IMR-90 (cell line): ENCODE measurements at regions not wholly inside any gene's neighbourhood (a gene's known extent, or its start where the extent isn't known, plus 50 kb on each side); places are given as distances from the start of the nearest gene placed in this dataset.

Source experiments
- ATAC-seq: fragments of 200-7000 bp; cut with Tn5 transposase; 2 replicates; pipeline ENCODE4 v1.9.1; 2020; ENCODE audit warnings: low read depth, mild to moderate bottlenecking, moderate library complexity
- BruUV-seq: library from RNA; stranded (reverse); fragments of 400-500 nt; replicated peaks from 2 replicates; lab custom pipeline; 2021; lab: Mats Ljungman, UMichigan
- CTCF ChIA-PET: fragments of 300-600 bp; formaldehyde crosslinking; extraction: SDS; loops from one replicate; lab custom pipeline; 2021; ENCODE audit warnings: antibody characterized with exemption; lab: Yijun Ruan, JAX
- POLR2A ChIA-PET: fragments of 300-600 bp; sonication (Branson Sonifier 250); formaldehyde crosslinking; loops from one replicate; lab custom pipeline; 2022; ENCODE audit warnings: antibody characterized with exemption; ENCODE audit not compliant: unreplicated experiment; lab: Charles Lee
- DNase-seq: peaks from one replicate; pipeline ENCODE4 v3.0.0; 2013
- H2AFZ ChIP-seq: replicated peaks from 2 replicates; pipeline ENCODE3; 2013; ENCODE audit warnings: low read length, mild to moderate bottlenecking; ENCODE audit not compliant: poor library complexity
- H2AK5ac ChIP-seq: 2 replicates; pipeline ENCODE4 v1.6.1; 2013; ENCODE audit warnings: low read depth, low read length, inconsistent platforms
- H2AK9ac ChIP-seq: replicated peaks from 2 replicates; pipeline ENCODE3; 2013; ENCODE audit warnings: mild to moderate bottlenecking, low read depth, low read length, moderate library complexity; ENCODE audit not compliant: poor library complexity
- H2BK120ac ChIP-seq: 2 replicates; pipeline ENCODE4 v1.6.1; 2013; ENCODE audit warnings: low read depth, low read length, inconsistent platforms
- H2BK15ac ChIP-seq: 3 replicates; pipeline ENCODE4 v1.6.1; 2013; ENCODE audit warnings: low read depth, low read length, inconsistent platforms
- H2BK20ac ChIP-seq: 2 replicates; pipeline ENCODE4 v1.6.1; 2013; ENCODE audit warnings: low read depth, mild to moderate bottlenecking, inconsistent platforms, low read length, moderate library complexity
- H2BK5ac ChIP-seq: 2 replicates; pipeline ENCODE4 v1.6.1; 2013; ENCODE audit warnings: mild to moderate bottlenecking, low read depth, low read length, inconsistent platforms; ENCODE audit not compliant: poor library complexity, severe bottlenecking
- H3K14ac ChIP-seq: replicated peaks from 2 replicates; pipeline ENCODE4 v1.6.1; 2013; ENCODE audit warnings: low read depth, low read length, inconsistent platforms
- H3K18ac ChIP-seq: 2 replicates; pipeline ENCODE4 v1.6.1; 2013; ENCODE audit warnings: low read depth, low read length, control low read depth
- H3K23ac ChIP-seq: 2 replicates; pipeline ENCODE4 v1.6.1; 2013; ENCODE audit warnings: low read depth, low read length, inconsistent platforms
- H3K27ac ChIP-seq: 2 replicates; pipeline ENCODE4 v1.5.1; 2013; ENCODE audit warnings: mild to moderate bottlenecking, control low read depth, low read length; ENCODE audit not compliant: insufficient read depth
- H3K27me3 ChIP-seq: 2 replicates; pipeline ENCODE4 v1.6.1; 2013; ENCODE audit warnings: low read length; ENCODE audit not compliant: control insufficient read depth, insufficient read depth
- H3K36me3 ChIP-seq: 2 replicates; pipeline ENCODE4 v1.6.1; 2013; ENCODE audit warnings: low read length, mixed read lengths; ENCODE audit not compliant: control insufficient read depth, insufficient read depth
- H3K4ac ChIP-seq: 2 replicates; pipeline ENCODE4 v1.6.1; 2013; ENCODE audit warnings: low read depth, low read length, inconsistent platforms
- H3K4me1 ChIP-seq: 2 replicates; pipeline ENCODE4 v1.6.1; 2013; ENCODE audit warnings: low read length, mixed read lengths; ENCODE audit not compliant: control insufficient read depth, insufficient read depth
- H3K4me2 ChIP-seq: 2 replicates; pipeline ENCODE4 v1.6.1; 2013; ENCODE audit warnings: low read depth, mild to moderate bottlenecking, control low read depth, low read length, moderate library complexity
- H3K4me3 ChIP-seq: 2 replicates; pipeline ENCODE4 v1.5.1; 2013; ENCODE audit warnings: low read depth, mild to moderate bottlenecking, control low read depth, low read length, moderate library complexity; ENCODE audit not compliant: insufficient read depth
- H3K56ac ChIP-seq: 2 replicates; pipeline ENCODE4 v1.6.1; 2013; ENCODE audit warnings: low read length, inconsistent platforms; ENCODE audit not compliant: insufficient read depth; ENCODE audit errors: extremely low read depth
- H3K79me1 ChIP-seq, 2 experiments: 2 replicates each; pipeline ENCODE4 v1.6.1; 2013; ENCODE audit warnings: low read length in 2 of 2, inconsistent platforms in 1 of 2, low read depth in 1 of 2
- H3K9ac ChIP-seq: 2 replicates; pipeline ENCODE4 v1.6.1; 2013; ENCODE audit warnings: low read depth, low read length, control low read depth
- H3K9me1 ChIP-seq: 2 replicates; pipeline ENCODE4 v1.6.1; 2013; ENCODE audit warnings: low read length, inconsistent platforms; ENCODE audit not compliant: insufficient read depth
- H3K9me3 ChIP-seq: 2 replicates; pipeline ENCODE4 v1.6.1; 2013; ENCODE audit warnings: low read length; ENCODE audit not compliant: control insufficient read depth, insufficient read depth
- H4K20me1 ChIP-seq: 2 replicates; pipeline ENCODE4 v1.6.1; 2013; ENCODE audit warnings: low read length, inconsistent platforms; ENCODE audit not compliant: insufficient read depth
- H4K5ac ChIP-seq: 2 replicates; pipeline ENCODE4 v1.6.1; 2013; ENCODE audit warnings: mild to moderate bottlenecking, low read depth, low read length, control low read depth
- H4K8ac ChIP-seq, 2 experiments: 2 replicates each; pipeline ENCODE4 v1.6.1; 2013; ENCODE audit warnings: low read depth in 2 of 2, low read length in 2 of 2, control low read depth in 1 of 2, inconsistent platforms in 1 of 2
- H4K91ac ChIP-seq: 2 replicates; pipeline ENCODE4 v1.6.1; 2013; ENCODE audit warnings: low read depth, low read length, inconsistent platforms; ENCODE audit not compliant: insufficient read depth
- BHLHE40 ChIP-seq: fragments of 150-350 bp; IDR thresholded peaks from 2 replicates; pipeline ENCODE4 v1.6.1; 2016; ENCODE audit warnings: mild to moderate bottlenecking, low read depth, low read length
- CEBPB ChIP-seq: IDR thresholded peaks from 2 replicates; pipeline ENCODE4 v1.6.1; 2012; ENCODE audit warnings: low read depth, low read length, improper control_type of control experiment
- CHD1 ChIP-seq: IDR thresholded peaks from 2 replicates; pipeline ENCODE4 v1.6.1; 2012; ENCODE audit warnings: low read depth, low read length, improper control_type of control experiment
- FOS ChIP-seq: fragments of 150-350 bp; IDR thresholded peaks from 2 replicates; pipeline ENCODE4 v1.6.1; 2016; ENCODE audit warnings: low read depth, low read length
- MAFK ChIP-seq: IDR thresholded peaks from 2 replicates; pipeline ENCODE4 v1.6.1; 2012; ENCODE audit warnings: low read depth, low read length, improper control_type of control experiment
- MAZ ChIP-seq: IDR thresholded peaks from 2 replicates; pipeline ENCODE4 v1.6.1; 2012; ENCODE audit warnings: low read depth, mild to moderate bottlenecking, low read length, improper control_type of control experiment, moderate library complexity, borderline replicate concordance
- MXI1 ChIP-seq: IDR thresholded peaks from 2 replicates; pipeline ENCODE4 v1.6.1; 2012; ENCODE audit warnings: low read depth, mild to moderate bottlenecking, low read length, moderate library complexity, borderline replicate concordance
- NFE2L2 ChIP-seq: fragments of 150-350 bp; IDR thresholded peaks from 2 replicates; pipeline ENCODE4 v1.6.1; 2016; ENCODE audit warnings: low read depth, mild to moderate bottlenecking, low read length
- POLR2A ChIP-seq: IDR thresholded peaks from 2 replicates; pipeline ENCODE4 v1.6.1; 2012; ENCODE audit warnings: mild to moderate bottlenecking, low read depth, low read length
- RAD21 ChIP-seq: IDR thresholded peaks from 2 replicates; pipeline ENCODE4 v1.6.1; 2012; ENCODE audit warnings: low read length, improper control_type of control experiment
- RCOR1 ChIP-seq: IDR thresholded peaks from 2 replicates; pipeline ENCODE4 v1.6.1; 2012; ENCODE audit warnings: mild to moderate bottlenecking, low read length, improper control_type of control experiment; ENCODE audit not compliant: insufficient replicate concordance
- RFX5 ChIP-seq: IDR thresholded peaks from 2 replicates; pipeline ENCODE4 v1.8.0; 2012; ENCODE audit warnings: low read depth, mild to moderate bottlenecking, low read length, moderate library complexity
- SMC3 ChIP-seq: fragments of 150-350 bp; IDR thresholded peaks from 2 replicates; pipeline ENCODE4 v1.6.1; 2016; ENCODE audit warnings: low read depth, mild to moderate bottlenecking, antibody characterized with exemption, low read length, moderate library complexity
- WGBS, 2 experiments: methylation state at CpG; one replicate each; pipeline versions ENCODE4 v1.1.5 to v1.1.7; 2013; ENCODE audit warnings: missing lambda C conversion rate in 2 of 2; ENCODE audit not compliant: insufficient read length in 1 of 2; ENCODE audit errors: extremely low coverage in 2 of 2; 5-methylcytosine and 5-hydroxymethylcytosine counted together
- dilution Hi-C: fragments of 300-500 bp; cut with HindIII; formaldehyde crosslinking; loops from one replicate; pipeline ENCODE4 v1.14.3; 2018; ENCODE audit warnings: low sequenced_read_pairs; ENCODE audit not compliant: unreplicated experiment
- in situ Hi-C: fragments of 300-500 bp; cut with MboI; formaldehyde crosslinking; loops from 3 replicates; pipeline ENCODE4 v1.14.3; 2019; ENCODE audit warnings: low sequenced_read_pairs, inconsistent platforms, mixed read lengths
- intact Hi-C: fragments of 100-400 bp; cut with micrococcal nuclease; formaldehyde crosslinking; loops from 2 replicates; pipeline ENCODE4 v1.10.0; 2022
- TF ChIP-seq, protein P1 (sequence below): fragments of 150-350 bp; IDR thresholded peaks from 2 replicates; pipeline ENCODE4 v1.6.1; 2017; ENCODE audit warnings: mild to moderate bottlenecking, antibody characterized with exemption, low read length, low read depth
- TF ChIP-seq, protein P2 (sequence below): fragments of 150-350 bp; IDR thresholded peaks from 2 replicates; pipeline ENCODE4 v1.6.1; 2016; ENCODE audit warnings: low read depth, mild to moderate bottlenecking, low read length, moderate library complexity, borderline replicate concordance
- TF ChIP-seq, protein P3 (sequence below): conservative IDR thresholded peaks from 2 replicates; pipeline ENCODE4 v1.5.1; 2012; ENCODE audit warnings: mild to moderate bottlenecking, low read depth, low read length, improper control_type of control experiment

- intact Hi-C loops (loop anchor here (5.0 kb wide), 1 partner anchor 487 kb away; the partner anchor contains the start of gene ADAMTS9), dilution Hi-C loops (no loop called here), in situ Hi-C loops (no loop called here)
- Histone ChIP-seq H2BK20ac (no peak overlapping the region), H4K91ac (no peak overlapping the region), H3K18ac (no peak overlapping the region), H3K4me3 (no peak overlapping the region), H2AFZ (no peak overlapping the region), H4K8ac (no peak overlapping the region), H4K20me1 (no peaks in the 10 kb centered on the region), H3K9ac (no peak overlapping the region), H3K4ac (no peak overlapping the region), H2AK9ac (no peak overlapping the region), H3K14ac (no peak overlapping the region), H2BK5ac (no peak overlapping the region), H2AK5ac (no peak overlapping the region), H2BK15ac (no peak overlapping the region), H3K9me3 (no peaks in the 10 kb centered on the region), H3K36me3 (no peaks in the 10 kb centered on the region), H3K56ac (no peak overlapping the region), H3K23ac (no peak overlapping the region), H2BK120ac (no peak overlapping the region), H3K9me1 (no peaks in the 10 kb centered on the region), H3K4me1 (no peaks in the 10 kb centered on the region), H3K27ac (no peak overlapping the region), H3K79me1 (no peaks in the 10 kb centered on the region), H3K4me2 (no peak overlapping the region), H4K5ac (no peak overlapping the region), H3K27me3 (peaks cover 2% of the 10 kb centered on the region)
- CTCF ChIA-PET, result no interaction called here
- no CpG with 5 or more reads among the region's 2 CpGs for WGBS, 2 experiments
- POLR2A ChIA-PET, result no interaction called here
- TF ChIP-seq FOS, result no peak
- no peak for TF ChIP-seq RFX5
- no peak for TF ChIP-seq RAD21
- TF ChIP-seq, protein P1, sequence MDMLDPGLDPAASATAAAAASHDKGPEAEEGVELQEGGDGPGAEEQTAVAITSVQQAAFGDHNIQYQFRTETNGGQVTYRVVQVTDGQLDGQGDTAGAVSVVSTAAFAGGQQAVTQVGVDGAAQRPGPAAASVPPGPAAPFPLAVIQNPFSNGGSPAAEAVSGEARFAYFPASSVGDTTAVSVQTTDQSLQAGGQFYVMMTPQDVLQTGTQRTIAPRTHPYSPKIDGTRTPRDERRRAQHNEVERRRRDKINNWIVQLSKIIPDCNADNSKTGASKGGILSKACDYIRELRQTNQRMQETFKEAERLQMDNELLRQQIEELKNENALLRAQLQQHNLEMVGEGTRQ, result no peak
- no peak for TF ChIP-seq RCOR1
- TF ChIP-seq, protein P2, sequence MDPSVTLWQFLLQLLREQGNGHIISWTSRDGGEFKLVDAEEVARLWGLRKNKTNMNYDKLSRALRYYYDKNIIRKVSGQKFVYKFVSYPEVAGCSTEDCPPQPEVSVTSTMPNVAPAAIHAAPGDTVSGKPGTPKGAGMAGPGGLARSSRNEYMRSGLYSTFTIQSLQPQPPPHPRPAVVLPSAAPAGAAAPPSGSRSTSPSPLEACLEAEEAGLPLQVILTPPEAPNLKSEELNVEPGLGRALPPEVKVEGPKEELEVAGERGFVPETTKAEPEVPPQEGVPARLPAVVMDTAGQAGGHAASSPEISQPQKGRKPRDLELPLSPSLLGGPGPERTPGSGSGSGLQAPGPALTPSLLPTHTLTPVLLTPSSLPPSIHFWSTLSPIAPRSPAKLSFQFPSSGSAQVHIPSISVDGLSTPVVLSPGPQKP, result no peak
- TF ChIP-seq MXI1, result no peak
- no peak for TF ChIP-seq MAZ
- no peak for TF ChIP-seq CEBPB
- TF ChIP-seq POLR2A, result no peak
- no peak for TF ChIP-seq CHD1
- TF ChIP-seq SMC3, result no peak
- TF ChIP-seq MAFK, result no peak
- no peak for TF ChIP-seq NFE2L2
- TF ChIP-seq BHLHE40, result no peak
- TF ChIP-seq, protein P3, sequence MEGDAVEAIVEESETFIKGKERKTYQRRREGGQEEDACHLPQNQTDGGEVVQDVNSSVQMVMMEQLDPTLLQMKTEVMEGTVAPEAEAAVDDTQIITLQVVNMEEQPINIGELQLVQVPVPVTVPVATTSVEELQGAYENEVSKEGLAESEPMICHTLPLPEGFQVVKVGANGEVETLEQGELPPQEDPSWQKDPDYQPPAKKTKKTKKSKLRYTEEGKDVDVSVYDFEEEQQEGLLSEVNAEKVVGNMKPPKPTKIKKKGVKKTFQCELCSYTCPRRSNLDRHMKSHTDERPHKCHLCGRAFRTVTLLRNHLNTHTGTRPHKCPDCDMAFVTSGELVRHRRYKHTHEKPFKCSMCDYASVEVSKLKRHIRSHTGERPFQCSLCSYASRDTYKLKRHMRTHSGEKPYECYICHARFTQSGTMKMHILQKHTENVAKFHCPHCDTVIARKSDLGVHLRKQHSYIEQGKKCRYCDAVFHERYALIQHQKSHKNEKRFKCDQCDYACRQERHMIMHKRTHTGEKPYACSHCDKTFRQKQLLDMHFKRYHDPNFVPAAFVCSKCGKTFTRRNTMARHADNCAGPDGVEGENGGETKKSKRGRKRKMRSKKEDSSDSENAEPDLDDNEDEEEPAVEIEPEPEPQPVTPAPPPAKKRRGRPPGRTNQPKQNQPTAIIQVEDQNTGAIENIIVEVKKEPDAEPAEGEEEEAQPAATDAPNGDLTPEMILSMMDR, result no peak
- ATAC-seq (no peak), DNase-seq (no peak)
- BruUV-seq, result no TSS peak
Observed at GRCh38 chr3:65173841-65174240, 486.0 kb upstream of the ADAMTS9 start.
